Endothelial cell of umbilical vein (primary cell): ENCODE measurements at regions not wholly inside any gene's neighbourhood (a gene's known extent, or its start where the extent isn't known, plus 50 kb on each side); places are given as distances from the start of the nearest gene placed in this dataset.

Experiments used
- BruUV-seq: library from RNA; stranded (reverse); fragments of 400-500 nt; replicated peaks from 2 replicates; lab custom pipeline; 2021; lab: Mats Ljungman, UMichigan
- CTCF ChIA-PET: fragments of 300-600, 350-600 bp; sonication (Branson Sonifier 250); formaldehyde crosslinking; loops from one replicate; lab custom pipeline; 2021; ENCODE audit warnings: antibody characterized with exemption, inconsistent platforms; lab: Charles Lee
- POLR2A ChIA-PET: fragments of 300-600, 350-600 bp; sonication (Branson Sonifier 250); formaldehyde crosslinking; loops from one replicate; lab custom pipeline; 2021; ENCODE audit warnings: antibody characterized with exemption, inconsistent platforms; lab: Charles Lee
- DNase-seq: peaks from one replicate; pipeline ENCODE4 v3.0.0-alpha.2; 2011; ENCODE audit warnings: low read depth, low spot score
- FAIRE-seq: peaks from 2 replicates; lab custom pipeline; 2011; peaks lifted over from hg19 to GRCh38; lab: Jason Lieb, UNC
- H2AFZ ChIP-seq: 2 replicates; pipeline ENCODE4 v1.6.0; 2012; ENCODE audit warnings: low read depth, low read length, control low read depth, inconsistent platforms
- H3K27ac ChIP-seq: 2 replicates; pipeline ENCODE4 v1.5.1; 2011; ENCODE audit warnings: low read depth, mild to moderate bottlenecking, control low read depth, low read length, moderate library complexity; ENCODE audit not compliant: insufficient read depth
- H3K27me3 ChIP-seq, 2 experiments: 2 replicates each; pipeline versions ENCODE4 v1.6.0 to v1.6.1; 2011; ENCODE audit warnings: low read length in 2 of 2, mixed read lengths in 1 of 2; ENCODE audit not compliant: control insufficient read depth in 2 of 2, insufficient read depth in 2 of 2
- H3K36me3 ChIP-seq, 2 experiments: 2 replicates in 1 of 2; 3 replicates in 1 of 2; pipeline ENCODE4 v1.5.1; 2011; ENCODE audit warnings: low read length in 2 of 2, mild to moderate bottlenecking in 1 of 2, moderate library complexity in 1 of 2; ENCODE audit not compliant: control insufficient read depth in 2 of 2, insufficient read depth in 2 of 2; ENCODE audit errors: extremely low read depth in 1 of 2
- H3K4me1 ChIP-seq: 3 replicates; pipeline ENCODE4 v1.5.1; 2011; ENCODE audit warnings: mild to moderate bottlenecking, low read length; ENCODE audit not compliant: control insufficient read depth, insufficient read depth; ENCODE audit errors: extremely low read depth
- H3K4me2 ChIP-seq: 2 replicates; pipeline ENCODE4 v1.6.1; 2011; ENCODE audit warnings: low read length, control low read depth, mixed read lengths; ENCODE audit not compliant: insufficient read depth
- H3K4me3 ChIP-seq, 3 experiments: fragments of 200-600 bp in 1 of 3; sonication (generic), shearing (Covaris generic) in 1 of 3; replicated peaks in 1 of 3; 2 replicates each; pipeline ENCODE4 v1.5.1; 2011 to 2016; ENCODE audit warnings: control low read depth in 3 of 3, low read length in 3 of 3, mild to moderate bottlenecking in 2 of 3, inconsistent platforms in 1 of 3, low read depth in 1 of 3, moderate library complexity in 1 of 3; ENCODE audit not compliant: insufficient read depth in 1 of 3
- H3K79me2 ChIP-seq: 2 replicates; pipeline ENCODE4 v1.6.0; 2012; ENCODE audit warnings: low read length, inconsistent platforms; ENCODE audit not compliant: control insufficient read depth, insufficient read depth
- H3K9ac ChIP-seq: replicated peaks from 2 replicates; pipeline ENCODE3; 2011; ENCODE audit warnings: low read length, control low read depth; ENCODE audit not compliant: insufficient read depth; ENCODE audit errors: extremely low read depth
- H3K9me1 ChIP-seq: replicated peaks from 3 replicates; pipeline ENCODE4 v1.6.0; 2011; ENCODE audit warnings: mild to moderate bottlenecking, low read length; ENCODE audit not compliant: control insufficient read depth, insufficient read depth; ENCODE audit errors: extremely low read depth
- H3K9me3 ChIP-seq: replicated peaks from 2 replicates; pipeline ENCODE4 v1.5.1; 2012; ENCODE audit warnings: low read length, inconsistent platforms; ENCODE audit not compliant: control insufficient read depth, insufficient read depth
- H4K20me1 ChIP-seq: replicated peaks from 2 replicates; pipeline ENCODE3; 2011; ENCODE audit warnings: mild to moderate bottlenecking, low read length; ENCODE audit not compliant: control insufficient read depth, insufficient read depth; ENCODE audit errors: extremely low read depth
- CTCF ChIP-seq, 2 donors: IDR thresholded peaks; 1 replicate in 1 of 2; 2 replicates in 1 of 2; pipeline ENCODE4 v1.5.1; 2011; ENCODE audit warnings: low read length in 2 of 2, mild to moderate bottlenecking in 2 of 2, moderate library complexity in 2 of 2, control low read depth in 1 of 2, inconsistent platforms in 1 of 2, low read depth in 1 of 2; ENCODE audit not compliant: insufficient read depth in 1 of 2; ENCODE audit errors: extremely low read depth in 1 of 2
- EZH2 ChIP-seq: IDR thresholded peaks from 2 replicates; pipeline ENCODE4 v1.6.1; 2012; ENCODE audit warnings: borderline replicate concordance, low read depth, mild to moderate bottlenecking, moderate library complexity, low read length, inconsistent platforms; ENCODE audit not compliant: severe bottlenecking
- FOS ChIP-seq: IDR thresholded peaks from 2 replicates; pipeline ENCODE4 v1.6.1; 2011; ENCODE audit warnings: mild to moderate bottlenecking, low read length, moderate library complexity, borderline replicate concordance; ENCODE audit not compliant: insufficient read depth
- GATA2 ChIP-seq: IDR thresholded peaks from 2 replicates; pipeline ENCODE4 v1.7.0; 2011; ENCODE audit warnings: low read depth, mild to moderate bottlenecking, moderate library complexity, mixed read lengths, low read length; ENCODE audit not compliant: insufficient read length, insufficient read depth
- JUN ChIP-seq: IDR thresholded peaks from 2 replicates; pipeline ENCODE4 v1.6.1; 2011; ENCODE audit warnings: borderline replicate concordance, low read depth; ENCODE audit not compliant: insufficient read length, insufficient read depth
- MAX ChIP-seq: IDR thresholded peaks from 2 replicates; pipeline ENCODE4 v1.6.1; 2011; ENCODE audit not compliant: insufficient read depth, insufficient read length
- MYC ChIP-seq: IDR thresholded peaks from one replicate; pipeline ENCODE4 v1.6.1; 2011; ENCODE audit warnings: mild to moderate bottlenecking, low read depth, low read length
- POLR2A ChIP-seq: IDR thresholded peaks from 2 replicates; pipeline ENCODE4 v1.6.1; 2012; ENCODE audit warnings: low read depth, mild to moderate bottlenecking, control low read depth, low read length
- POLR2AphosphoS5 ChIP-seq: IDR thresholded peaks from 2 replicates; pipeline ENCODE4 v1.6.1; 2012; ENCODE audit warnings: low read depth, mild to moderate bottlenecking, control low read depth, low read length, moderate library complexity; ENCODE audit not compliant: insufficient read depth
- dilution Hi-C: fragments of 300-500 bp; cut with MboI; formaldehyde crosslinking; loops from one replicate; pipeline ENCODE4 v1.15.0; 2019; ENCODE audit warnings: low sequenced_read_pairs; ENCODE audit not compliant: extremely low pct_ligation_motif_present
- intact Hi-C: fragments of 100-400 bp; cut with micrococcal nuclease; formaldehyde crosslinking; loops from one replicate; pipeline ENCODE4 v1.10.0; 2022

DNA sequence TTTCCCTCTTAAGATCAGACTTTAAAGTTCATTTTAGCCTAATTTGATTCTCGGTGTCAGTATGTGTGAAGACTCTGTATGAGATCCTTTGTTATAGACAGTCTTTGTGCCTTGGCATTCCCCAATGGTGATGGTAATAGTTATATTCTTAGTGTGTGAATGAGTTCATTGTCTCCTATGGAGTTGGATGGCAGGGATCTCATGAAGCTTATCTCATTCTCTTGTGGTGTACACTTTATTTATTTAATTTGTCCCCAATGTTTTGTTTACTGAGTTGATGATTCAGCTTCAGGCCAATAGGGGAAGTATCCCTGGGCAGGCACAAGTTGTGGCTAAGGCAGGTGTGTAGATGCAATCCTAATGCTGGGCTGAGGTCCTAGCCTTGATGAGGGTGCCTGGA, 222.0 kb upstream of the DPPA4 start:
- no peak overlapping the region for H3K4me3 ChIP-seq
- no peaks in the 10 kb centered on the region for H4K20me1 ChIP-seq
- no peaks in the 10 kb centered on the region for H3K9me1 ChIP-seq
- H3K27me3 ChIP-seq: no peaks in the 10 kb centered on the region
- H3K36me3 ChIP-seq: no peaks in the 10 kb centered on the region
- no peaks in the 10 kb centered on the region for H3K9me3 ChIP-seq
- no TSS peak for BruUV-seq
- DNase-seq (no peak), FAIRE-seq (no peak)
- H2AFZ ChIP-seq: no peak overlapping the region
- no peaks in the 10 kb centered on the region for H3K4me1 ChIP-seq
- H3K27ac ChIP-seq: no peak overlapping the region
- dilution Hi-C loops (no loop called here), intact Hi-C loops (no loop called here)
- no peaks in the 10 kb centered on the region for H3K79me2 ChIP-seq
- H3K9ac ChIP-seq: no peak overlapping the region
- CTCF ChIA-PET: no interaction called here
- no peak for TF ChIP-seq POLR2AphosphoS5
- TF ChIP-seq MAX: no peak
- no peak for TF ChIP-seq MYC
- no peak for TF ChIP-seq GATA2
- TF ChIP-seq FOS: no peak
- TF ChIP-seq CTCF (IDR thresholded peaks at IDR 0.05; ENCODE audit: extremely low read depth in 1 of 2, insufficient read depth in 1 of 2, low read depth in 1 of 2, low read length in 2 of 2): no peak
- TF ChIP-seq JUN: no peak
- TF ChIP-seq POLR2A: no peak
- TF ChIP-seq EZH2: no peak
- POLR2A ChIA-PET: no interaction called here
- no peak overlapping the region for H3K4me2 ChIP-seq
